LNCAP (cell line): ENCODE measurements at regions not wholly inside any gene's neighbourhood (a gene's known extent, or its start where the extent isn't known, plus 50 kb on each side); places are given as distances from the start of the nearest gene placed in this dataset.

Source experiments
- TF ChIP-seq, protein P1 (sequence below): fragments of 450-650 bp; IDR thresholded peaks from 2 replicates; pipeline ENCODE4 v1.5.1; 2017; ENCODE audit warnings: mild to moderate bottlenecking

DNA sequence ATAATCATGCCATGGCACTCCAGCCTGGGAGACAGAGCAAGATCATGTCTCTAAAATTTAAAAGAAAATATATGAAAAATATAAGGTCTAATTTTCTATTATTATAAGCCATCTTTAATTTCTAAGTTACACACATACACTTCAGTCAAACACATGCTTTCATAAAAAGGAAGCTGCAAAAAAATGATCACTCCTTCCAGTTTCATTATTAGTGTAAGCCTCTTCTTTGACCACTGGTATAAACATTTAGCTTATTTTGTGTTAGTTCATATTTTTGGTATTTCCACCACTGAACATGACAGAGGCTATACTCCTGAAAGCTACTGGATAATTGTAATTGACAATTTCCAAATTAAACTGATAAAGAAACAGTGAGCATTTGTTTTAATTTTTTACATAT lies 163.3 kb upstream of the USP38 start:
- TF ChIP-seq, protein P1, sequence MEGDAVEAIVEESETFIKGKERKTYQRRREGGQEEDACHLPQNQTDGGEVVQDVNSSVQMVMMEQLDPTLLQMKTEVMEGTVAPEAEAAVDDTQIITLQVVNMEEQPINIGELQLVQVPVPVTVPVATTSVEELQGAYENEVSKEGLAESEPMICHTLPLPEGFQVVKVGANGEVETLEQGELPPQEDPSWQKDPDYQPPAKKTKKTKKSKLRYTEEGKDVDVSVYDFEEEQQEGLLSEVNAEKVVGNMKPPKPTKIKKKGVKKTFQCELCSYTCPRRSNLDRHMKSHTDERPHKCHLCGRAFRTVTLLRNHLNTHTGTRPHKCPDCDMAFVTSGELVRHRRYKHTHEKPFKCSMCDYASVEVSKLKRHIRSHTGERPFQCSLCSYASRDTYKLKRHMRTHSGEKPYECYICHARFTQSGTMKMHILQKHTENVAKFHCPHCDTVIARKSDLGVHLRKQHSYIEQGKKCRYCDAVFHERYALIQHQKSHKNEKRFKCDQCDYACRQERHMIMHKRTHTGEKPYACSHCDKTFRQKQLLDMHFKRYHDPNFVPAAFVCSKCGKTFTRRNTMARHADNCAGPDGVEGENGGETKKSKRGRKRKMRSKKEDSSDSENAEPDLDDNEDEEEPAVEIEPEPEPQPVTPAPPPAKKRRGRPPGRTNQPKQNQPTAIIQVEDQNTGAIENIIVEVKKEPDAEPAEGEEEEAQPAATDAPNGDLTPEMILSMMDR: no peak

DNA sequence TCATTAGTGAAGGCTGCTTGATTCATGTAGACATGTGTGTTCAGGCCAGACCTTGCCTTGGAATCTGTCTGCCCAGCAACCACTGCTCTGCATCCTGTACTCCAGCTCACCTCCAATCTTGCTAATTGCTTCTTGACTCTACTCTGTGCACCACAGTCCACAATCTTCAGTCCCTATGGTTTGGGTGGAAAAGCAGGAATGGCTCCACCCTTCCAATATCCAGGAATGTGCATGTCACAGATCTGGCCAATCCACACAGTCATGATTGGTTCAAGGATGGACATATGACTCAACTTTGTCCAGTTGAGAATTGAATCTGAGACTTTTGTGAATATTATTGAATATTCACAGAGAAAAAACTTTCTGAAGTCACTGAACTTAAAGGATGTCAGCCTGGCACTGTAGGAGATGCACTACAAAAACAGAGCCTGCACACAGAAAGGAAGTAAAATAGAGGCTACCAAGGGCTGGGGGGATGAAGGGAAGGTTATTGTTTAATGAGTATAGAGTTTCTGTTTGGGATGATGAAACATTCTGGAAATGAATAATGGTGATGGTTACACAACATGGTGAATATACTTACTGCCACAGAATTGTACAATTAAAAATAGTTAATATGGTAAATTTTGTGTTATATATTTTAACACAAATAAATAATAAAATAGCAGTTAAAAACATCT lies 161.3 kb upstream of the USP38 start:
- TF ChIP-seq, protein P1: no peak

DNA sequence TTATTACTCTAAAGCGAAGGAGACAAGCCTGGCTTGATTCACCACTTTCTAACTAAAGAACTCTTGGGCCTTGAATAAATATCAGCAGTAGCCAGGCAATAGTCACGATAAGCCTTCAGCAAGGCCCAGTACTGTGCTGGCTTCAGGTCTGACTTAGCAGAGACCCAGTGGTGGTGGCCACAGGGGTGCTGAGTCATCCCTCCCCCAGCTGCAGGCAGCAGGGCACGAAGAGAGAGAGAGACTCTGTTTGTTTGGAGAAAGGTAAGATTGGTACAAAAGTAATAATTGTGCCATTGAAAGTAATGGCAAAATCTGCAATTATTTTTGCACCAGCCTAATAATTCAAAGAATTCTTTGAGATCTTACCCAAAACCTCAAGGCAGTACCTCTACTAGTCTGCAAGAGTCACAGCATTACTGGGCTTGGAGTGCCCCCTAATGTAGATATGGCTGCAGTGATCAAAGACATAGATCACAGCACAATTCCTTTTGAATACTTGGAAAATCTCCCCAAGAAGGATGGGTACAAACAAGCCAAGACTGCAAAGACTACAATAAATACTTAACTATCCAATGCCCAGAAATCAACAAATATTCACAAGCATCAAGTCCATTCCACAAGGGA lies 159.5 kb upstream of the USP38 start:
- TF ChIP-seq, protein P1: peak; percentile 26; the same call in 1 of the 2 replicates

DNA sequence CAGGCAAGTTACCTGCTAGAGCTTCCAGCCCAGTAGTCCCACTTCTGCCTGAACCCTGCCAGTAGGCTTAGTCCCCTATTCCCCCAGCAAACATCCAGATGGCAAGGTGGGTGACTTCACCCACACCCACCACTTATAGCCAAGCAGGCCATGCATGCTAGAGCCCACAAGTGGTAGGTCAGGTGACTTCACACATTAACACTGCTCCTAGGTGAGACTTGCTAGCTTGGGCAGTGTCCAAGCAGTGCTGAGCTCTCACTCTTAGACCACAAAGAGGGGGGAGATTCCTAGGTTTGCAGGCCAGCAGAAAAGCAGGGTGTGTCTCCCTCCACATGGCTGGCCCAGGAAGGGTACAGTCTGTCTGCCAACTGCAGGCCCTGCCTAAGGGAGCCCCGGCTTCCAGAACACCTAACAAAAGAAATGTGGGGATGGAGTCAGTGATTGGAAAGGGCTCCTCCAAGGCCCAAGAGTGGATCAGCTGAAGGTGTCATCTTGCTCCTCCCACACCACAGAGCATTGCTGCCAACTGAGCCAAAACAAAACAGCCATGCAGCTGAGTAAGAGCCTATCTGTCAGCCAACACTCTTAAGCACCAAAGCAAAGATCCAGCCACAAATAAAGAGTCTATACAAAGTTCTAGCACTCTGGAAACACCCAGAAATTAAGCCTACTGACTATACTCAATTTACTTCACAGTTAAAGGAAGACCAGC lies 158.1 kb upstream of the USP38 start:
- TF ChIP-seq, protein P1: no peak

DNA sequence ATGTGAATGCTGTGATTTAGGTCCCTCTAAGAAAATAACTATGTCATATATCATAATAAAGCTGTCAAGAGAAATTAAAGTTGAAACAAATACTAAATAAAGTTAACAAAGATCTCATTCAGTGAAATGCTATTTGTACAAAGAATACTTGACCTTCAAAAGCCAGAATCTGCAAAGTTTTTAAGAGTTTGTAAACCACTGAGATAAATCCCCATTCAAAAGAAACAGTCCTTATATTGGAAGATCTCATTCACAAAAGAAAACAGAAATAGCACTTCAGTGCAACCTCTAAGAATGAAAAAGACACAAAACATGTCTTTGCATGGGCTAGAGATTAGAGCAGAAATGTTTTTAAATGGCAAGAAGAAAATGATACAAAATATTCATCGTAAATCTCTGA lies 149.1 kb upstream of the USP38 start:
- TF ChIP-seq, protein P1: no peak

DNA sequence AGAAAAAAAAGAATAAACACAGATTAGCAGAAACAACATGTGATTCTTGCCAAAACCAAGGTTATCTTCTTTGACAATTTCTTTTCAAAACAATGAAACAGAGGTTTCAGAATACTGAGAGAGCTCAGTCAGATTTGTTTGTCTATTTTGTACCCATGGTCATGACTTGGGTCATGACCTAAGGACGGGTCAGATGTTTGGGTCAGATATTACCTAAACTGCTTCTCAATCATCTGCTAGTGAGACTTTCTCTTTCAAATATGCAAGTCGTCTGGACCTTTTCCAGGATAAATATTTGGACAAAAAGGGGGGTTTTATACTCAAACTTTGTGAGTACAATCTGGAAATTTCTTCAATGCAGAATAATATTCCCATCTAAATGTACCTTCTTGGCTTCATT lies 148.3 kb upstream of the USP38 start:
- TF ChIP-seq, protein P1: no peak

DNA sequence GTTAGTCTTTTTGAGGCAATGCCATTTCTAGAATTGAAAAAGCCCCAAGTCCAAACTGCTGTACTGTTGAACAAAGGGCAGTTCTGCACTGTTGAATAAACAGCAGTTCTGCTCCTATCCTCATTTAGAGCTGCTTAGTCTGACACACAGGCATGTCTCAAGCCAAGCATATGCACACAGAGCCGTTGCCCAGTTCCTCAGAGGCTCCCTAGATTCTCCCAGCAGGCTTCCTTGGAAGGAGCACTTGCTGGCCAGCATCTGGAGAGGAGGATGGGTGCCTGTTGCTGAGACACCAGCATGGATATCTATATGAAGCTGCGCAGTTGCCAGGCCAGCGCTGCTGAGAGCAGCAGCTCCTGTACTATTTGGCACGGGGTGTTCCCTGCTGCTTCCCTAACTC lies 138.3 kb upstream of the USP38 start:
- TF ChIP-seq, protein P1: no peak
